ENCODE measurements at regions not wholly inside any gene's neighbourhood (a gene's known extent, or its start where the extent isn't known, plus 50 kb on each side); places are given as distances from the start of the nearest gene placed in this dataset.

- DNase-seq, result no peak
These were observed 359.6 kb upstream of the NECTIN3 start for GRCh38 chr3:110711851-110712516.

- no peak for DNase-seq
These were observed 344.6 kb upstream of the NECTIN3 start for GRCh38 chr3:110727056-110727455.

GRCh38 chr3:110731148-110731547, 340.5 kb upstream of the NECTIN3 start:
- DNase-seq, result no peak

- DNase-seq, result no peak
These were observed 339.2 kb upstream of the NECTIN3 start for GRCh38 chr3:110732420-110732819.

- DNase-seq, result no peak
These were observed 338.6 kb upstream of the NECTIN3 start for GRCh38 chr3:110733045-110733444.

- no peak for DNase-seq
These were observed 337.1 kb upstream of the NECTIN3 start for GRCh38 chr3:110734524-110734923.

GRCh38 chr3:110736332-110736731, 335.3 kb upstream of the NECTIN3 start:
- DNase-seq, result no peak

- no peak for DNase-seq
These were observed 333.1 kb upstream of the NECTIN3 start for GRCh38 chr3:110738531-110738930.

- no peak for DNase-seq
These were observed 329.7 kb upstream of the NECTIN3 start for GRCh38 chr3:110741891-110742290.

- DNase-seq, result no peak
These were observed 328.4 kb upstream of the NECTIN3 start for GRCh38 chr3:110743202-110743601.

- DNase-seq, result no peak
These were observed 327.6 kb upstream of the NECTIN3 start for GRCh38 chr3:110743984-110744383.

GRCh38 chr3:110744723-110745122, 326.9 kb upstream of the NECTIN3 start:
- no peak for DNase-seq

GRCh38 chr3:110749006-110749405, 322.6 kb upstream of the NECTIN3 start:
- DNase-seq, result no peak

GRCh38 chr3:110750201-110750600, 321.4 kb upstream of the NECTIN3 start:
- no peak for DNase-seq

- no peak for DNase-seq
These were observed 319.3 kb upstream of the NECTIN3 start for GRCh38 chr3:110752307-110752706.

- DNase-seq, result no peak
These were observed 318.1 kb upstream of the NECTIN3 start for GRCh38 chr3:110753516-110753915.

- DNase-seq, result no peak
These were observed 317.3 kb upstream of the NECTIN3 start for GRCh38 chr3:110754212-110754916.

- DNase-seq, result no peak
These were observed 316.3 kb upstream of the NECTIN3 start for GRCh38 chr3:110755345-110755744.

GRCh38 chr3:110756705-110757104, 314.9 kb upstream of the NECTIN3 start:
- DNase-seq, result no peak

- DNase-seq, result no peak
These were observed 313.4 kb upstream of the NECTIN3 start for GRCh38 chr3:110758208-110758607.

GRCh38 chr3:110767156-110767555, 304.5 kb upstream of the NECTIN3 start:
- no peak for DNase-seq

- DNase-seq, result no peak
These were observed 303.8 kb upstream of the NECTIN3 start for GRCh38 chr3:110767838-110768237.

GRCh38 chr3:110773413-110773954, 298.1 kb upstream of the NECTIN3 start:
- no peak for DNase-seq

GRCh38 chr3:110774496-110775265, 296.9 kb upstream of the NECTIN3 start:
- no peak for DNase-seq

Measured in CD4-positive, alpha-beta T cell treated with Interleukin-17A for 4 hours (primary cell).